RWPE1 (cell line): ENCODE measurements at regions not wholly inside any gene's neighbourhood (a gene's known extent, or its start where the extent isn't known, plus 50 kb on each side); places are given as distances from the start of the nearest gene placed in this dataset.

Source experiments
- CTCF ChIA-PET: fragments of 350-600 bp; sonication (Branson Sonifier 250); formaldehyde crosslinking; extraction: SDS; loops from one replicate; lab custom pipeline; 2021; lab: Yijun Ruan, JAX
- POLR2A ChIA-PET: fragments of 400-600 bp; formaldehyde crosslinking; extraction: SDS; loops from one replicate; lab custom pipeline; 2020; ENCODE audit warnings: antibody characterized with exemption; ENCODE audit not compliant: low non-redundant PET; lab: Yijun Ruan, JAX
- DNase-seq: peaks from one replicate; pipeline ENCODE4 v3.0.0; 2012; ENCODE audit warnings: low spot score
- H3K27ac ChIP-seq: fragments of 450-650 bp; 2 replicates; pipeline ENCODE4 v1.5.1; 2017
- TF ChIP-seq, protein P1 (sequence below): fragments of 450-650 bp; conservative IDR thresholded peaks from 2 replicates; pipeline ENCODE4 v1.5.1; 2017; ENCODE audit warnings: low read depth, mild to moderate bottlenecking

DNA sequence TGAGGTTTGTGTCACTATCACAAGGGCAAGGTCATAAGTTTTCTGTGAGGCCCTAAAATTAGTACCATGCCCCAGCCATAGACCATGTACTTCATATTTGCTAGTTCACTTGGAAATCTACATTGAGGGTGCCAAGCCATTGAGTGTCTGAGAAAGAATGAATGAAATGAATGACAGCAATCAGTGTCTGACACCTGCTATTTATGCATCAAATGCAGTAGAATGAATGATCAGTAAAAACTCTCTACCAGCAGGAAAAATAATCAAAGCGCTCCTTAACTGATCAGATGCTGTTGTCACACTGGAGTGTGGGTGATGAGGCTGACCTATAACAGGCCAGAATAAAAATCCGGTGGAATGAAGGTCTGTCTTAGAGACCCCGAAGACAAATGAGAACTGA, 467.9 kb upstream of the B3GAT1 start:
- TF ChIP-seq, protein P1, sequence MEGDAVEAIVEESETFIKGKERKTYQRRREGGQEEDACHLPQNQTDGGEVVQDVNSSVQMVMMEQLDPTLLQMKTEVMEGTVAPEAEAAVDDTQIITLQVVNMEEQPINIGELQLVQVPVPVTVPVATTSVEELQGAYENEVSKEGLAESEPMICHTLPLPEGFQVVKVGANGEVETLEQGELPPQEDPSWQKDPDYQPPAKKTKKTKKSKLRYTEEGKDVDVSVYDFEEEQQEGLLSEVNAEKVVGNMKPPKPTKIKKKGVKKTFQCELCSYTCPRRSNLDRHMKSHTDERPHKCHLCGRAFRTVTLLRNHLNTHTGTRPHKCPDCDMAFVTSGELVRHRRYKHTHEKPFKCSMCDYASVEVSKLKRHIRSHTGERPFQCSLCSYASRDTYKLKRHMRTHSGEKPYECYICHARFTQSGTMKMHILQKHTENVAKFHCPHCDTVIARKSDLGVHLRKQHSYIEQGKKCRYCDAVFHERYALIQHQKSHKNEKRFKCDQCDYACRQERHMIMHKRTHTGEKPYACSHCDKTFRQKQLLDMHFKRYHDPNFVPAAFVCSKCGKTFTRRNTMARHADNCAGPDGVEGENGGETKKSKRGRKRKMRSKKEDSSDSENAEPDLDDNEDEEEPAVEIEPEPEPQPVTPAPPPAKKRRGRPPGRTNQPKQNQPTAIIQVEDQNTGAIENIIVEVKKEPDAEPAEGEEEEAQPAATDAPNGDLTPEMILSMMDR: no peak
- ChIA-PET POLR2A (no interaction called here), CTCF (interaction anchor here (2.0 kb wide), 1 partner anchor 11 kb away, joined by 7 read pairs; no protein-coding TSS in a partner anchor)
- no peak for DNase-seq
- no peak overlapping the region for H3K27ac ChIP-seq

DNA sequence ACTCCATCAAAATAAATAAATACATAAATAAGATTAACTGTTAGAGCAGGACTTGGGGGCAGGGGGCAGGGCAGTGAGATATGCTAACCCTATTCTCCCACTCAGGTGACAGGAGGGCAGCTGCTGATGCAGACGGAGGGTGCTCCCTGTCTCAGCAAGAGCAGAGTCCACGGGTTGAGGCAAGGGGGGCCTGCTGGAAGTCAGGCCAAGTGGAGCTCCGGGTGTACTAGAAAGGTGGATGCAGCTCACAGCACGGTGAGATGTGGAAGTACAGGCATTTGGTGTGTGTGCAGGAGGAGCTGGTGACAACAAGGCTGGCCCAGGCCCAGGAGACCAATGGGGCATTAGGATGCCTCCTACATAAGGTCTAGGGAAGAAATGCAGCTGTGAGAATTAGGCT, 467.3 kb upstream of the B3GAT1 start:
- TF ChIP-seq, protein P1: no peak
- ChIA-PET POLR2A (no interaction called here), CTCF (no interaction called here)
- H3K27ac ChIP-seq: no peak overlapping the region
- DNase-seq: no peak

DNA sequence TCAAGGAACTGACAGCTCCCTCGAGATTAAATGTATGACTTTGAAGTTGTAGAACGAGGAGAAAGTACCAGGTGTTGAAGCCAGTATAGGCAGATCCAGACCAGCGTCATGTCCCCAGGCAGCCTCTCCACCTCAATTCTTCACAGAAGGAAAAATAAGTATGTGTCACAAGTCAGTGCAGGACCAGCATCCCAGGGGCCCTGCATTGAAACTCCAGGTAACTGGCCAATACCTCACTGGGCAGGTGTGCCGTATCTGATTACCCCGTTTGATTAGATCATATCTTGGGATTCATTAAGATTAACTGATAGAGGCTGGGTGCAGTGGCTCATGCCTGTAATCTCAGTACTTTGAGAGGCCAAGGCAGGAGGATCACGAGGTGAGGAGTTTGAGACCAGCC, 466.7 kb upstream of the B3GAT1 start:
- ChIA-PET CTCF (no interaction called here), POLR2A (no interaction called here)
- TF ChIP-seq, protein P1: no peak
- DNase-seq: no peak
- no peak overlapping the region for H3K27ac ChIP-seq

DNA sequence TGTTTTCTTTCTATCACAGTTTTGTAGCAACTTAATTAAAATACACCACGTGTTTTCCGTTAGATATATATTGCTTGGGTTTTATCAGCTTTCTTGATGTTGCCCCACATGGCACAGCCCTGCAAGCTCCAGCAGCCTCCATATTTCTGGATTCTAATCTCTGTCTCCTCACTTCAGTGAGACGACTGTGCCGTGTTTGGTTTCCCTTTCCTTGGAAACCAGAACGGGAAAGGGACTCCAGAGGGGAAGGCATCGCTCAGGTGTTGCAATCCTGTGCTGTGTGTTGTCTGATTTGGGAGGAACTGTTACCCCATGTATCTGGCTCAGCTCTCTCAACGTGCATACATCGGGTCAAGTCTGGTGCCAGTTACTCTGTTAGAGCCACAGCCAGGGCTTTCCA, 464.2 kb upstream of the B3GAT1 start:
- ChIA-PET CTCF (no interaction called here), POLR2A (no interaction called here)
- DNase-seq: no peak
- TF ChIP-seq, protein P1: no peak
- H3K27ac ChIP-seq: no peak overlapping the region

DNA sequence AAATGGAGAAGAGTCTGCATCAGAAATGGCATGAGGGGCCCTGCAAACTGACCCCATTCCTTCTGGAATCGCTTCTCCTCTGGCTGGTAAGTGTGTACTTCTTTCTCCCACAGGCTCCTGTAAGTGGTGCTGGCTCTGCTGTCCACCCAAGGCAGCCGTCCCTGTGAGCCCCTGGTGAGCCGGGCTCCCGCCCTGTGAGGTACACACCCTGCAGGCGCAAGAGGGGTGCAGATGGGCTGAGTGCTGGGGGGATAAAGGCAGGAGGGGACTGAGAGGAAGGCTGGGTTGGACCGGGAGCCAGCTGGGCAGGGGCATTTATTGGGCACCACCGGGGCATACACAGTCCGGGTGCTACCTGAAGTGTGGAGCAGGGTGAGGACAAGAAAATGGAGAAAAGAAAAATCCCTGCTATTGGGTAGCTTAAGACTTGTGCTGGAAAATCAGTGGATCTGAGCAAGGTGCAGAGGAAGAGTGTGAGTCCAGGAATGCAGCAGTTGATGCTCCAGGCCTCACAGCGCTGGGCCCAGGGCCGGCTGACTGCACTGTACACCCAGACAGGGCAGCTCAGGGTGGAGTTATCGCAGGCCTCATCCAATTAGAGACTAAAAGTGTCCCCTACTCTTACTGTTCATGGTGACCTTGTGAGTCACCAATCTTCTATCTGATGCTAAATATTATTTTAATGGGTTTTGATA, 455.1 kb upstream of the B3GAT1 start:
- CTCF ChIA-PET: interaction anchor here (2.2 kb wide), 1 partner anchor 208 kb away, joined by 12 read pairs; no protein-coding TSS in a partner anchor
- no peak for DNase-seq
- POLR2A ChIA-PET: no interaction called here
- H3K27ac ChIP-seq: no peak overlapping the region
- TF ChIP-seq, protein P1: no peak

DNA sequence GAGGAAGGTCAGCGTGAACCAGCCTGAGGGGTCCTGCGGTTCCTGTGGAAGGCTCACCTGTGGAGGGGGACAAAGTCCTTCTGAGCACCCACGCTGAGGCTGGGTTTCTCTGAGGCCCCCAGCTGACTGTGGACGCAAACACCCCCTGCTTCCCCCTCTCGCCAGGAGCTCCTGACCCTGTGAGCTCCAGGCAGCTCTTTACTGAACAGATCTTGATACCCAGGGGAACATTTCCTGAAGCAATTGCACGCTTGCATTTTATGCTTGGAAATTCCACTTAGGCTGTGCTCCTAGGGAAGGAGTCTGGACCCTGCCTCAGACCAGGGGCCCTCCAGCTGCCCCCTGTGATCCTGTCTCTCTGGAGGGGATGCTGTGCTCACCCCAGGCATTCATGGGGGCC, 454.2 kb upstream of the B3GAT1 start:
- H3K27ac ChIP-seq: no peak overlapping the region
- DNase-seq: no peak
- ChIA-PET POLR2A (no interaction called here), CTCF (no interaction called here)
- TF ChIP-seq, protein P1: no peak
